ENCODE measurements at regions not wholly inside any gene's neighbourhood (a gene's known extent, or its start where the extent isn't known, plus 50 kb on each side); places are given as distances from the start of the nearest gene placed in this dataset.
A peak's percentile ranks its signal among the peaks of the same experiment; 100 is the strongest.

DNA sequence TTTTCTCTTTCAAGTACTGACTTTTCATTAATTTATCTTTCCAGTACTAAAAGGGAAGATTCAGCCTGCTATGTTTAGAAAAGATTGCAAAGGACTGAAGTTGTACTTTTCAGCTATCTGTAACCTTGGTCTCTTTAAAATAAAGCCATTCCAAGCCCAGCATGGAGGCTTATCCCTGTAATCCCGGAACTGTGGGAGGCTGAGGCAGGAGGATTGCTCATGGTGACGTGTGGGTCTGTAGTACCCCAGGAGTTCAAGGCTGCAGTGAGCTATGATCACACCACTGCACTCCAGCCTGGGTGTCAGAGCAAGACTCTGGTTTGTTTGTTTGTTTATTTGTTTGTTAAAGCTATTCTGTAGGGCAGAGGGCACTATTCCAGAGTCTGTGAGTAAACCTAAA lies 50.6 kb upstream of the TMEM170B start:
- H3K9me3 ChIP-seq (replicated peaks; ENCODE audit: low read length) = no peaks in the 10 kb centered on the region
- H3K9ac ChIP-seq (ENCODE audit: low read depth, low read length) = no peak overlapping the region
- H3K36me3 ChIP-seq (ENCODE audit: insufficient read depth, low read length) = no peaks in the 10 kb centered on the region
- H3K27me3 ChIP-seq (ENCODE audit: control insufficient read depth, insufficient read depth, low read length) = no peaks in the 10 kb centered on the region
- no peaks in the 10 kb centered on the region for H3K4me1 ChIP-seq (ENCODE audit: control insufficient read depth, insufficient read depth, low read length)
- H3K4me3 ChIP-seq (ENCODE audit: low read length) = no peak overlapping the region
- H3K4me2 ChIP-seq (ENCODE audit: low read length) = no peak overlapping the region

DNA sequence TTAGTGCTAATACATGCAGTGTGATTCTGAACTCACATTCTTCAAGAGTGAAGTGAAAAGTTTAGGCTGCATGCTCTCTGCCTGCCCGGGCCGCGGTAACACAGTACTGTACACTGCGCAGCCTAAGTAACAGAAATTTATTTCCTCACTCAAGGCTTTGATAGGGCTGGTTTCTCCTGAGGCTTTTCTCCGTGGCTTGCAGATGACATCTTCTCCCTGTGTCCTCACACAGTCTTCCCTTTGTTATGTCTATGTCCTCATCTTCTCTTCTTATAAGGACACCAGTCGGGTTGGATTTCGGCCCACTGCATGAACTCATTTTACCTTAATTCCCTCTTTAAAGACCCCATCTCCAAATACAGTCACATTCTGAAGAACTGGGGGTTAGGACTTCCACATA lies 51.1 kb upstream of the TMEM170B start:
- Histone ChIP-seq H3K27me3 (ENCODE audit: control insufficient read depth, insufficient read depth, low read length) (no peaks in the 10 kb centered on the region), H3K36me3 (ENCODE audit: insufficient read depth, low read length) (no peaks in the 10 kb centered on the region), H3K4me2 (ENCODE audit: low read length) (no peak overlapping the region), H3K9me3 (replicated peaks; ENCODE audit: low read length) (no peaks in the 10 kb centered on the region), H3K9ac (ENCODE audit: low read depth, low read length) (no peak overlapping the region), H3K4me1 (ENCODE audit: control insufficient read depth, insufficient read depth, low read length) (no peaks in the 10 kb centered on the region), H3K4me3 (ENCODE audit: low read length) (no peak overlapping the region)

DNA sequence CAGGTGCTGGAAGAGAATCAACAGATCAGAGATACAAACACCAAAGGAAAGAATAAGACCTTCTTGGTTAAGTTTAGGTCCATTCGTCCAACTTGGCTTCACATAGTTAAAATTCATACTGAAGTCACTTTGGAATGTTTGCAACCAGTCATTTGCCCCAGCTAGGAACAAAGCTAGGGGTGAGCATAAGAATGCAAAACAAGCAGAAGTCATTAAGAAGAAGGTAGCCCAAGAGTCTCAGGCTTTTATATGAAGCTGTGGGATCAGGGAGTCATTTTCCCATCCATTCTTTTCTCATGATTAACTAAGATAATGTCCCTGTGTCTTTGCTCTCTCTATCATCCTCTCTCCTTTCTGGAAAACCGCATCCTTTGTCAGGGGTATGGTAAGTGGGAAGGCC lies 51.5 kb upstream of the TMEM170B start:
- Histone ChIP-seq H3K4me3 (ENCODE audit: low read length) (no peak overlapping the region), H3K4me1 (ENCODE audit: control insufficient read depth, insufficient read depth, low read length) (no peaks in the 10 kb centered on the region), H3K36me3 (ENCODE audit: insufficient read depth, low read length) (no peaks in the 10 kb centered on the region), H3K27me3 (ENCODE audit: control insufficient read depth, insufficient read depth, low read length) (no peaks in the 10 kb centered on the region), H3K9me3 (replicated peaks; ENCODE audit: low read length) (no peaks in the 10 kb centered on the region), H3K9ac (ENCODE audit: low read depth, low read length) (no peak overlapping the region), H3K4me2 (ENCODE audit: low read length) (no peak overlapping the region)

DNA sequence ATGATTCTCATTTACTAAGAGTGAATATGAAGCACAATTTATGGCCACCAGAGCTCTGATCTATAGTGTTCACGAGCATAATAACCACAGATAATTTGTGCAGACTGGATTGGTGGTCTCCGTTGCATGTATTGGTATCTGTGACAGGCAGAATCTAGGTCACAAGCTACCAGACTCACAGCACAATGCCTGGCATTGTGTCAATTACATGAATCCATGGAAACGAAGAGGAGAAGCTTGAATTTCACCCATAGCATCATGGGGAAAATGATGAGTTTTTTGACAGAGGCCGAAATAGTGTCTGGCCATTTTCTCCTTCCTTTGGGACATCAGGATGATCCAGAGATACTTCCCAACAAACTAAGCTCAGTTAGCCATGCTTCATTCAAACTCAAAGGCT lies 52.3 kb upstream of the TMEM170B start:
- Histone ChIP-seq H3K36me3 (ENCODE audit: insufficient read depth, low read length) (no peaks in the 10 kb centered on the region), H3K4me2 (ENCODE audit: low read length) (no peak overlapping the region), H3K9ac (ENCODE audit: low read depth, low read length) (no peak overlapping the region)

DNA sequence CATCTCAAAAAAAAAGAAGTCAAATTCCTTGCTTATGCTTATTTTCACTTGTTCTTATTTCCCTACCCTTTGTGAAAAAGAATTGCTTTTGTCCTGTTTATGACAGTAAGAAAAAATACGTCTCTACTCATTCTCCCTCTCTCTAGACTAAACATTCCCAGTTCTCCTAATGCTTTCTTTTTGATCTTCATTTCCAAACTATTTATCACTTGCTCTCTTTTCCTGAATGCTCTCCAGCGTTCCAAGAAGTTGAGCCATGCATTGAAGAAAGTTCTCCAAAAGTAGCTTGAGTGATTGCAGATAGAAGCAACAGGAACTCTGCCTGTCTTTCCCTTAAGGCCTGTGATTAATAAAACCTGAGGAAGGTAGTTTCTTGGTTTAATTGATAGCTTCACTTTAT lies 53.1 kb upstream of the TMEM170B start:
- Histone ChIP-seq H3K36me3 (ENCODE audit: insufficient read depth, low read length) (no peaks in the 10 kb centered on the region), H3K9ac (ENCODE audit: low read depth, low read length) (no peak overlapping the region), H3K4me3 (ENCODE audit: low read length) (no peak overlapping the region), H3K4me1 (ENCODE audit: control insufficient read depth, insufficient read depth, low read length) (no peaks in the 10 kb centered on the region), H3K9me3 (replicated peaks; ENCODE audit: low read length) (no peaks in the 10 kb centered on the region), H3K27me3 (ENCODE audit: control insufficient read depth, insufficient read depth, low read length) (no peaks in the 10 kb centered on the region), H3K4me2 (ENCODE audit: low read length) (no peak overlapping the region)

More for the DNA sequence above, 52.3 kb upstream of the TMEM170B start:
- no peaks in the 10 kb centered on the region for H3K27me3 ChIP-seq (ENCODE audit: control insufficient read depth, insufficient read depth, low read length)
- no peaks in the 10 kb centered on the region for H3K4me1 ChIP-seq (ENCODE audit: control insufficient read depth, insufficient read depth, low read length)
- H3K9me3 ChIP-seq (replicated peaks; ENCODE audit: low read length) = no peaks in the 10 kb centered on the region
- H3K4me3 ChIP-seq (ENCODE audit: low read length) = no peak overlapping the region

DNA sequence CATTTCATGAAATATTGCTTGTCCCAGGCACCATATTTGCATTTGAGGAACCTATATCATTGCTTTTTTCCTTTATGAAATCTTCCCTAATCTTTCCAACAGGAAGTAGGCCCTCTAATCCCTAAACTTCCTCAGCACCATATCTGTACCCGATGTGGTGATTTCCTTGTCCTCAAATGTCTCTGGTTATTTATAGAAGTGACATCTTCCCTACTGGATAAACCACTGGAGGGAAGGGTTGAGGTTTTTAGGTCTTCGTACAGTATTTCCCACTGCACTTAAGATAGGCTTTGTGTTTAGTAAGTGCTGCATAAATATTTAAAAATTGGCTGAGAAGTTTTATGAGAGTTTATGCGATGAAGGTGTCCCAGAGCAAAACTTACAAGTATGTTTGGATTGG lies 54.9 kb upstream of the TMEM170B start:
- Histone ChIP-seq H3K4me3 (ENCODE audit: low read length) (no peak overlapping the region), H3K27me3 (ENCODE audit: control insufficient read depth, insufficient read depth, low read length) (no peaks in the 10 kb centered on the region), H3K36me3 (ENCODE audit: insufficient read depth, low read length) (no peaks in the 10 kb centered on the region), H3K4me2 (ENCODE audit: low read length) (no peak overlapping the region), H3K9ac (ENCODE audit: low read depth, low read length) (no peak overlapping the region), H3K9me3 (replicated peaks; ENCODE audit: low read length) (no peaks in the 10 kb centered on the region), H3K4me1 (ENCODE audit: control insufficient read depth, insufficient read depth, low read length) (no peaks in the 10 kb centered on the region)

DNA sequence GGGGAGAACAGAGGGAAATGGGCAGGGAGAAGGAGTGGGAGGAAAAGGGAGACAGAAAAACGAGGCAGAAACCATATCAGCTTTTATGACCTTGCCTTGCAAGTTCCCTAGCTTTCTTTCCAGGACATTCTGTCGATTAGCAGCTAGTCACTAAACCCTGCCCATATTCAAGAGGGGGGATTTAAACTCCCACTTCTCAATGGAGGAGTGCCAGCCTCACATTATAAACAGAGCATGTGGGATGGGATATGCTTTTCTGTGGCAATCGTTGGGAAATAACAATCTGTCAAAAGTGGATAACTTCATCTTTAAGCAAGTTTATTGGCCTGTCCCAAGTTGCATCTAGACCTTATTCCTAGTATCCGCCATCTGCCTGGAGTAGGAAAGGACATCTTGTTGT lies 57.0 kb upstream of the TMEM170B start:
- no peaks in the 10 kb centered on the region for H3K36me3 ChIP-seq (ENCODE audit: insufficient read depth, low read length)
- H3K4me3 ChIP-seq (ENCODE audit: low read length) = no peak overlapping the region
- no peaks in the 10 kb centered on the region for H3K9me3 ChIP-seq (replicated peaks; ENCODE audit: low read length)
- H3K27me3 ChIP-seq (ENCODE audit: control insufficient read depth, insufficient read depth, low read length) = no peaks in the 10 kb centered on the region
- H3K9ac ChIP-seq (ENCODE audit: low read depth, low read length) = no peak overlapping the region
- H3K4me1 ChIP-seq (ENCODE audit: control insufficient read depth, insufficient read depth, low read length) = no peaks in the 10 kb centered on the region
- no peak overlapping the region for H3K4me2 ChIP-seq (ENCODE audit: low read length)

DNA sequence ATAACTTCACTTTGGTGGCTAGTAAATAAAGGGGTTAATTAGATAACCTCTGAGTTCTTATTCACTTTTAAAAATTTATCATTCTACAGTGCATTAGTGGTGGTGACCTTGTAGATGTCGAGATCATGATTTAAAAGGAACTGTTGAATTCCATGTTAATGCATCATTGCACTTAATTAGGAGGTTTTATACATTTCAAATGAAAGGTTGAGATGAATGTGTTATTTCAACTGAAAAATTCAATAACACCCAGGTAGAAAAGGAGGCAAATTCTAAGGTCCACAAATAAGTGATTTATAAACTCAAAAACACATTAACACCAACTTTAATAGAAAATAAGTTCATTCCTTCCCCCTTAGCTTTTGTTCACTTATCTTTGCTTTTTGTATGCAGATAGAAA lies 58.3 kb upstream of the TMEM170B start:
- no peaks in the 10 kb centered on the region for H3K27me3 ChIP-seq (ENCODE audit: control insufficient read depth, insufficient read depth, low read length)
- no peaks in the 10 kb centered on the region for H3K4me1 ChIP-seq (ENCODE audit: control insufficient read depth, insufficient read depth, low read length)
- no peaks in the 10 kb centered on the region for H3K36me3 ChIP-seq (ENCODE audit: insufficient read depth, low read length)
- no peak overlapping the region for H3K4me2 ChIP-seq (ENCODE audit: low read length)
- H3K9me3 ChIP-seq (replicated peaks; ENCODE audit: low read length) = no peaks in the 10 kb centered on the region
- H3K9ac ChIP-seq (ENCODE audit: low read depth, low read length) = no peak overlapping the region
- H3K4me3 ChIP-seq (ENCODE audit: low read length) = no peak overlapping the region

DNA sequence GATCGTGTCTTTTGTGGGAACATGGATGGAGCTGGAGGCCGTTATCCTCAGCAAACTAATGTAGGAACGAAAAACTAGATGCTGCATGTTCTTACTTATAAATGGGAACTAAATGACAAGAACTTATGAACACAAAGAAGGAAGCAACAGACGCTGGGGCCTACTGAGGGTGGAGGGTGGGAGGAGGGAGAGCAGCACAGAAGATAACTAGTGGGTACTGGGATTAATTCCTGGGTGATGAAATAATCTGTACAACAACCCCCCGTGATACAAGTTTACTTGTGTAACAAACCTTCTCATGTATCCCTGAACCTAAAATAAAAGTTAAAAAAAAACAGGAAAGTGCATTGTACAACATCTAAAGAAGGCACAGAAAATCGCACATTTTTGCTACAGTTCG lies 59.0 kb upstream of the TMEM170B start:
- Histone ChIP-seq H3K9me3 (replicated peaks; ENCODE audit: low read length) (no peaks in the 10 kb centered on the region), H3K4me2 (ENCODE audit: low read length) (no peak overlapping the region), H3K9ac (ENCODE audit: low read depth, low read length) (no peak overlapping the region), H3K36me3 (ENCODE audit: insufficient read depth, low read length) (no peaks in the 10 kb centered on the region), H3K4me1 (ENCODE audit: control insufficient read depth, insufficient read depth, low read length) (peaks cover under 1% of the 10 kb centered on the region), H3K4me3 (ENCODE audit: low read length) (no peak overlapping the region), H3K27me3 (ENCODE audit: control insufficient read depth, insufficient read depth, low read length) (no peaks in the 10 kb centered on the region)

DNA sequence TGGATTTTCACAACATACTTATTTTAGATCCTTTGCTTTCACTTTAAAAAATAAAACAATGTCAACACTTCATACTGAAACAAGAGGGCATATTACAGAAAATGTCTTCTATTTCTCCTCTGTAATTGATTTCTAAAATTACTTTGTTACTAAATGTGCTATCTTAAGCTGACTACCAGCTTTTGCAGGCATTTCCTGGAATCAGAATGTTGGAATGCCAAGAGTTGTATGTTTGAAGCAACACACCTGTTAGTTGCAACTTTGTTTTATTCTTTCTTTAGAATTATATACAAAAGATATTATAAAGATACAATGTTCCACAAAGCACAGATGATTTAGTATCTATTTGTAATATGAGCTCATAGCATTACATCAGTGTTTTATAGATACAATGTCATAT lies 62.5 kb upstream of the TMEM170B start:
- Histone ChIP-seq H3K27me3 (ENCODE audit: control insufficient read depth, insufficient read depth, low read length) (no peaks in the 10 kb centered on the region), H3K4me1 (ENCODE audit: control insufficient read depth, insufficient read depth, low read length) (peaks cover 3% of the 10 kb centered on the region), H3K36me3 (ENCODE audit: insufficient read depth, low read length) (no peaks in the 10 kb centered on the region)

DNA sequence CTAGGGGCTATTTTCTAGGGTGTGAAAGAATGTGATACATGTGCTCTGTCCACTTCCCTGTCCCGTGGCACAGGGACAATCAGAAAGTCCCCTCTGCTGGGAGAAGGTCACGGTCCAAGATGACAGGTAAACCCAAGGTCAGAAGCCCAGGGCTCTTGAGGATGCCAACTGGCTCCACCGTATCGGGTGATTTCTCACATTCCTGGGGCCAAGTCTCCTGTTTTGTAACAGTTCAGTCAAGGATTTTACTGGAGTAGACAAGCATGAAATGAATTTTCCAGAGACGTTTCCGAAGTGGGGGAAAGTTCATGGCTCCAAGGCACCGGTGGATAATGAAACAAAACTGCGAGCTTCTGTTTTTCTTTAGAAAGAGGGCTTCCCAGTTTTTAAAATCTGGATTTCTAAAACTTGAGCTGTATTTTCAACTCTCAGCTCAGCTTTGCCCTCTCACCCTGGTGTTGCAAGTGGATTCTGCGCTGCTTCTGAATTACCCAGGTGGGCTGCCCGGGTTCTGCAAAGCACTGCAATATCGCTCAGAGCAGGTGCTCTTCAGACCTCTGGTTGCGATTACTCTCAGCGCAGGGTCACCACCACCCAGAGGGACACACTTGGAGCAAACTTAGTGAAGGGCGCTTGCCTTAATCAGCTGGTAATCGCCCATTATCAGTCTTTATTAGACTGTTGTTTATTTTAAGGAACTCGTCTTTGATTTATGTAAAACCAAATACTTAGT lies 64.4 kb upstream of the TMEM170B start:
- H3K36me3 ChIP-seq (ENCODE audit: insufficient read depth, low read length) = no peaks in the 10 kb centered on the region
- peaks cover 3% of the 10 kb centered on the region for H3K4me1 ChIP-seq (ENCODE audit: control insufficient read depth, insufficient read depth, low read length)
- H3K9me3 ChIP-seq (replicated peaks; ENCODE audit: low read length) = no peaks in the 10 kb centered on the region
- H3K4me2 ChIP-seq (ENCODE audit: low read length) = peak overlapping the region; percentile 59
- H3K27me3 ChIP-seq (ENCODE audit: control insufficient read depth, insufficient read depth, low read length) = no peaks in the 10 kb centered on the region
- H3K9ac ChIP-seq (ENCODE audit: low read depth, low read length) = no peak overlapping the region
- H3K4me3 ChIP-seq (ENCODE audit: low read length) = peak overlapping the region; percentile 47

More for the DNA sequence above, 62.5 kb upstream of the TMEM170B start:
- no peak overlapping the region for H3K4me3 ChIP-seq (ENCODE audit: low read length)
- no peak overlapping the region for H3K9ac ChIP-seq (ENCODE audit: low read depth, low read length)
- H3K4me2 ChIP-seq (ENCODE audit: low read length) = no peak overlapping the region
- no peaks in the 10 kb centered on the region for H3K9me3 ChIP-seq (replicated peaks; ENCODE audit: low read length)

DNA sequence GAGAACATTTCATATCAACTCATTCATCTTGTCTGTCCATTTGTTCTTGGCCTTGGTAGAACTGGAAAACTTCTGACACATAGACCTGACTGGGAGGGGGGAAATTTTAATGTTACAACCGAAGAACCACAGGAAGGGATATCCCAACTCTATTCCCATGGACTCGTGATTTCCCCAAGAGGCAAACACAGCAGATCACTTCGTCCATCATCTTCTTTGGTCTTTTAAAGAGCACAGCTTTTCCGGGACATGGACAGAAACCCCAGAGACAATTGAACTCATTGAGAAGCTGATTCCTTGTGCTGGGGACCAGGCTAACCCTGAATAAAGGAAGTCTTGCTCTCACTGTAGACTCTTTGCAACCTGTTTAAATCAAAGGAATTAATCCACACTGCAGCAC lies 66.3 kb upstream of the TMEM170B start:
- H3K4me2 ChIP-seq (ENCODE audit: low read length) = no peak overlapping the region
- no peak overlapping the region for H3K4me3 ChIP-seq (ENCODE audit: low read length)
- no peaks in the 10 kb centered on the region for H3K27me3 ChIP-seq (ENCODE audit: control insufficient read depth, insufficient read depth, low read length)
- no peak overlapping the region for H3K9ac ChIP-seq (ENCODE audit: low read depth, low read length)
- H3K9me3 ChIP-seq (replicated peaks; ENCODE audit: low read length) = no peaks in the 10 kb centered on the region
- peaks cover 3% of the 10 kb centered on the region for H3K4me1 ChIP-seq (ENCODE audit: control insufficient read depth, insufficient read depth, low read length)
- no peaks in the 10 kb centered on the region for H3K36me3 ChIP-seq (ENCODE audit: insufficient read depth, low read length)
